Stimulated activated CD8-positive, alpha-beta memory T cell treated with anti-CD3 and anti-CD28 coated beads, Interleukin-15, amount 100 ng/mL, for 48 hours (primary cell): ENCODE measurements at regions not wholly inside any gene's neighbourhood (a gene's known extent, or its start where the extent isn't known, plus 50 kb on each side); places are given as distances from the start of the nearest gene placed in this dataset.

Source experiments
- DNase-seq, 2 donors: peaks; one replicate each; pipeline ENCODE4 v3.0.0-alpha.2; 2020; ENCODE audit warnings: low read depth in 2 of 2

- peak; percentile 65 to 70 for DNase-seq
These were observed 185.1 kb downstream of the CLIC5 start for GRCh38 chr6:45830441-45831139.

GRCh38 chr6:45829873-45830272 is 185.8 kb downstream of the CLIC5 start:
- no peak for DNase-seq

GRCh38 chr6:45827952-45828530 is 187.6 kb downstream of the CLIC5 start:
- DNase-seq: no peak

- no peak for DNase-seq
These were observed 192.8 kb downstream of the CLIC5 start for GRCh38 chr6:45822873-45823272.

- DNase-seq: peak in 1 of 2 donors; percentile 49
These were observed 193.3 kb downstream of the CLIC5 start for GRCh38 chr6:45822246-45822812.

GRCh38 chr6:45818655-45819054 is 197.0 kb downstream of the CLIC5 start:
- DNase-seq: no peak

- DNase-seq: no peak
These were observed 198.9 kb downstream of the CLIC5 start for GRCh38 chr6:45816674-45817297.

GRCh38 chr6:45815466-45816125 is 200.1 kb downstream of the CLIC5 start:
- no peak for DNase-seq

GRCh38 chr6:45814772-45815171 is 200.9 kb downstream of the CLIC5 start:
- DNase-seq: no peak

GRCh38 chr6:45813943-45814342 is 201.7 kb downstream of the CLIC5 start:
- no peak for DNase-seq

- no peak for DNase-seq
These were observed 202.7 kb downstream of the CLIC5 start for GRCh38 chr6:45812922-45813321.

- no peak for DNase-seq
These were observed 206.7 kb downstream of the CLIC5 start for GRCh38 chr6:45808917-45809316.

- DNase-seq: no peak
These were observed 207.5 kb downstream of the CLIC5 start for GRCh38 chr6:45808042-45808645.

- DNase-seq: no peak
These were observed 208.2 kb downstream of the CLIC5 start for GRCh38 chr6:45807311-45808041.

GRCh38 chr6:45806172-45806571 is 209.5 kb downstream of the CLIC5 start:
- no peak for DNase-seq

- DNase-seq: no peak
These were observed 212.6 kb downstream of the CLIC5 start for GRCh38 chr6:45803071-45803470.

GRCh38 chr6:45801471-45802289 is 214.0 kb downstream of the CLIC5 start:
- peak; percentile 55 to 72 for DNase-seq

- no peak for DNase-seq
These were observed 214.7 kb downstream of the CLIC5 start for GRCh38 chr6:45800911-45801310.

GRCh38 chr6:45795678-45796077 is 220.0 kb downstream of the CLIC5 start:
- no peak for DNase-seq

- DNase-seq: no peak
These were observed 221.2 kb downstream of the CLIC5 start for GRCh38 chr6:45794465-45794864.
